ENCODE measurements at regions not wholly inside any gene's neighbourhood (a gene's known extent, or its start where the extent isn't known, plus 50 kb on each side); places are given as distances from the start of the nearest gene placed in this dataset.

DNA sequence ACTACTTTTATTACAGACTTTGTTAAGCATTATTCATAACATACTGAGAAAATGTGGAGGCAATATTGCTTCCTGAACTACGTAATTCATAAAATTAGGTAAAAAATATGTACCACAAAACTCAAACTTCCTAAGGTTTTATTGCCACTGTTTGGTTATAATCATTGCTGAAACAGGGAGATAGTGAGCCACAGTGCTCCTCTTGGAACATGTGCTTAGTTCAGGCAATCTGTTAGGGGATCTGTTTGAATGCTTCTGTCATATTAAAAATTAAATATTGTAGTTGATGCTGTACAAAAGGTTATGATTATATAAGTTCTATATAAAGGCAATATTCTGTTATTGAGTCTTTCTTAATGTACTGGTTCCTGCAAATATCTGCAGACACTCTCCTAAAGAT is 480.7 kb downstream of the GRXCR1 start:
- TF ChIP-seq POLR2AphosphoS5 (IDR thresholded peaks at IDR 0.05; ENCODE audit: low read depth, low read length) (no peak), TAF1 (IDR thresholded peaks at IDR 0.05; ENCODE audit: borderline replicate concordance, insufficient read depth, low read length) (no peak), FOXP2 (optimal IDR thresholded peaks at IDR 0.05; ENCODE audit: borderline replicate concordance, extremely low read depth, extremely low read length, insufficient read depth) (no peak), SIN3A (IDR thresholded peaks at IDR 0.05; ENCODE audit: borderline replicate concordance, insufficient read depth, low read length) (no peak)
- TF ChIP-seq, protein P1, sequence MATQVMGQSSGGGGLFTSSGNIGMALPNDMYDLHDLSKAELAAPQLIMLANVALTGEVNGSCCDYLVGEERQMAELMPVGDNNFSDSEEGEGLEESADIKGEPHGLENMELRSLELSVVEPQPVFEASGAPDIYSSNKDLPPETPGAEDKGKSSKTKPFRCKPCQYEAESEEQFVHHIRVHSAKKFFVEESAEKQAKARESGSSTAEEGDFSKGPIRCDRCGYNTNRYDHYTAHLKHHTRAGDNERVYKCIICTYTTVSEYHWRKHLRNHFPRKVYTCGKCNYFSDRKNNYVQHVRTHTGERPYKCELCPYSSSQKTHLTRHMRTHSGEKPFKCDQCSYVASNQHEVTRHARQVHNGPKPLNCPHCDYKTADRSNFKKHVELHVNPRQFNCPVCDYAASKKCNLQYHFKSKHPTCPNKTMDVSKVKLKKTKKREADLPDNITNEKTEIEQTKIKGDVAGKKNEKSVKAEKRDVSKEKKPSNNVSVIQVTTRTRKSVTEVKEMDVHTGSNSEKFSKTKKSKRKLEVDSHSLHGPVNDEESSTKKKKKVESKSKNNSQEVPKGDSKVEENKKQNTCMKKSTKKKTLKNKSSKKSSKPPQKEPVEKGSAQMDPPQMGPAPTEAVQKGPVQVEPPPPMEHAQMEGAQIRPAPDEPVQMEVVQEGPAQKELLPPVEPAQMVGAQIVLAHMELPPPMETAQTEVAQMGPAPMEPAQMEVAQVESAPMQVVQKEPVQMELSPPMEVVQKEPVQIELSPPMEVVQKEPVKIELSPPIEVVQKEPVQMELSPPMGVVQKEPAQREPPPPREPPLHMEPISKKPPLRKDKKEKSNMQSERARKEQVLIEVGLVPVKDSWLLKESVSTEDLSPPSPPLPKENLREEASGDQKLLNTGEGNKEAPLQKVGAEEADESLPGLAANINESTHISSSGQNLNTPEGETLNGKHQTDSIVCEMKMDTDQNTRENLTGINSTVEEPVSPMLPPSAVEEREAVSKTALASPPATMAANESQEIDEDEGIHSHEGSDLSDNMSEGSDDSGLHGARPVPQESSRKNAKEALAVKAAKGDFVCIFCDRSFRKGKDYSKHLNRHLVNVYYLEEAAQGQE (IDR thresholded peaks at IDR 0.05; ENCODE audit: insufficient read depth in 1 of 2, low read depth in 2 of 2, low read length in 2 of 2), result no peak
